Mesenchymal stem cell (in vitro differentiated cells and primary cell): ENCODE measurements at regions not wholly inside any gene's neighbourhood (a gene's known extent, or its start where the extent isn't known, plus 50 kb on each side); places are given as distances from the start of the nearest gene placed in this dataset. TPM values are rescaled to one million over a fixed set of nuclear protein-coding genes. Genes with fewer than 3 reads are reported as not detected.

ENCODE experiments used
- DNase-seq: peaks from one replicate; pipeline ENCODE4 v3.0.0-alpha.2; 2013
- H2AFZ ChIP-seq: one replicate; pipeline ENCODE4 v1.6.1; 2013; ENCODE audit warnings: low read depth, mild to moderate bottlenecking, control low read depth, inconsistent platforms, low read length, moderate library complexity
- H2AK5ac ChIP-seq: 2 replicates; pipeline ENCODE4 v1.6.1; 2013; ENCODE audit warnings: low read length, moderate library complexity, mild to moderate bottlenecking, inconsistent platforms; ENCODE audit not compliant: severe bottlenecking
- H2BK120ac ChIP-seq: one replicate; pipeline ENCODE4 v1.6.1; 2013; ENCODE audit warnings: low read depth, mild to moderate bottlenecking, inconsistent platforms, low read length, moderate library complexity
- H2BK12ac ChIP-seq, 2 experiments: one replicate each; pipeline ENCODE4 v1.6.1; 2013; ENCODE audit warnings: inconsistent platforms in 2 of 2, low read length in 2 of 2, mild to moderate bottlenecking in 2 of 2, moderate library complexity in 2 of 2, control low read depth in 1 of 2
- H2BK15ac ChIP-seq: one replicate; pipeline ENCODE4 v1.6.1; 2013; ENCODE audit warnings: mild to moderate bottlenecking, low read depth, inconsistent platforms; ENCODE audit not compliant: poor library complexity, severe bottlenecking
- H2BK5ac ChIP-seq: 2 replicates; pipeline ENCODE4 v1.6.1; 2013; ENCODE audit warnings: low read depth, mild to moderate bottlenecking, low read length, control low read depth, inconsistent platforms; ENCODE audit not compliant: poor library complexity, severe bottlenecking
- H3K14ac ChIP-seq, 2 experiments: one replicate each; pipeline ENCODE4 v1.6.1; 2013; ENCODE audit warnings: inconsistent platforms in 2 of 2, low read length in 2 of 2, control low read depth in 1 of 2, mild to moderate bottlenecking in 1 of 2, moderate library complexity in 1 of 2
- H3K18ac ChIP-seq, 2 experiments: one replicate each; pipeline ENCODE4 v1.6.1; 2013; ENCODE audit warnings: inconsistent platforms in 2 of 2, low read length in 2 of 2, control low read depth in 1 of 2, low read depth in 1 of 2, mild to moderate bottlenecking in 1 of 2
- H3K23ac ChIP-seq, 2 experiments: one replicate each; pipeline ENCODE4 v1.6.1; 2013; ENCODE audit warnings: inconsistent platforms in 2 of 2, low read length in 2 of 2, mild to moderate bottlenecking in 2 of 2, moderate library complexity in 2 of 2, control low read depth in 1 of 2
- H3K27ac ChIP-seq: 2 replicates; pipeline ENCODE4 v1.5.1; 2013; ENCODE audit warnings: mild to moderate bottlenecking, moderate library complexity, low read length, control low read depth, inconsistent platforms; ENCODE audit not compliant: poor library complexity, severe bottlenecking
- H3K27me3 ChIP-seq, 2 experiments: 2 replicates each; pipeline versions ENCODE4 v1.6.1 to v1.7.0; 2013; ENCODE audit warnings: low read length in 2 of 2, mild to moderate bottlenecking in 2 of 2, moderate library complexity in 2 of 2, control low read depth in 1 of 2, inconsistent platforms in 1 of 2; ENCODE audit not compliant: control insufficient read depth in 1 of 2, insufficient read depth in 1 of 2
- H3K36me3 ChIP-seq, 2 experiments: 2 replicates each; pipeline versions ENCODE4 v1.6.1 to v1.7.0; 2013; ENCODE audit warnings: low read length in 2 of 2, control low read depth in 1 of 2, inconsistent platforms in 1 of 2, low read depth in 1 of 2, mild to moderate bottlenecking in 1 of 2; ENCODE audit not compliant: insufficient read depth in 2 of 2, control insufficient read depth in 1 of 2
- H3K4ac ChIP-seq, 2 experiments: one replicate each; pipeline ENCODE4 v1.6.1; 2013; ENCODE audit warnings: inconsistent platforms in 2 of 2, low read length in 2 of 2, mild to moderate bottlenecking in 2 of 2, moderate library complexity in 2 of 2, control low read depth in 1 of 2, low read depth in 1 of 2
- H3K4me1 ChIP-seq: 2 replicates; pipeline ENCODE4 v1.6.1; 2013; ENCODE audit warnings: low read depth, low read length, control low read depth; ENCODE audit not compliant: control insufficient read depth, insufficient read depth
- H3K4me2 ChIP-seq: 2 replicates; pipeline ENCODE4 v1.6.1; 2013; ENCODE audit warnings: low read length, mild to moderate bottlenecking, inconsistent platforms; ENCODE audit not compliant: poor library complexity, severe bottlenecking
- H3K4me3 ChIP-seq, 2 experiments: 2 replicates each; pipeline versions ENCODE4 v1.5.1 to v1.7.0; 2013; ENCODE audit warnings: low read length in 2 of 2, mild to moderate bottlenecking in 2 of 2, control low read depth in 1 of 2, low read depth in 1 of 2; ENCODE audit not compliant: insufficient read depth in 1 of 2
- H3K79me1 ChIP-seq: replicated peaks from 2 replicates; pipeline ENCODE4 v1.6.1; 2013; ENCODE audit warnings: mild to moderate bottlenecking, control low read depth, low read length, inconsistent platforms; ENCODE audit not compliant: poor library complexity, severe bottlenecking
- H3K9ac ChIP-seq: 2 replicates; pipeline ENCODE4 v1.7.0; 2013; ENCODE audit warnings: mild to moderate bottlenecking, low read length, moderate library complexity
- H3K9me3 ChIP-seq: 2 replicates; pipeline ENCODE4 v1.7.0; 2013; ENCODE audit warnings: mild to moderate bottlenecking, low read length; ENCODE audit not compliant: control insufficient read depth
- H4K8ac ChIP-seq: one replicate; pipeline ENCODE4 v1.6.1; 2013; ENCODE audit warnings: inconsistent platforms, mild to moderate bottlenecking, low read length, moderate library complexity
- H4K91ac ChIP-seq: one replicate; pipeline ENCODE4 v1.6.1; 2013; ENCODE audit warnings: mild to moderate bottlenecking, low read length, inconsistent platforms
- WGBS: methylation state at CpG from one replicate; pipeline ENCODE4 v1.1.7; 2013; ENCODE audit warnings: mixed read lengths; 5-methylcytosine and 5-hydroxymethylcytosine counted together
- small RNA-seq: library from polyadenylated mRNA; stranded (forward); fragments of <200 nt; extraction: miRNeasy Mini kit (QIAGEN cat#:217004); gene quantifications from one replicate; pipeline ENCODE3, GENCODE V24; 2013; ENCODE audit warnings: low read depth

DNA sequence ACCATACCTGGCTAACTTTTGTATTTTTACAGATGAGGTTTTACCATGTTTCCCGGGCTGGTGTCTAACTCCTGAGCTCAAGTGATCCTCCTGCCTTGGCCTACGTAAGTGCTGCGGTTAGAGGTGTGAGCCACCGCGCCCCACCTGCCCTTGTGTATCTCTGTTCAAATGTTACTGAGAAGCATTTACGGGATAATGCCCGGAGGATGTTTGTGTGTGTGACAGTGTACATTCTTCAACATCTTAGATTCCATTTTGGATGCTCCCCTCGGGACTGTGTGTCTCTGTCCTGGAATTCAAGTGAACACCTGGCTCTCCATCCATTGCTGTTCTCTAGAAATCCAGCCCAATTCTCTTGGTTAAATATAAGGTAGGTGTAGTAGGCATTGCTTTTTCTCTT lies 93.7 kb downstream of the NLRP12 start:
- H3K4me3 ChIP-seq = no peak overlapping the region
- no peak overlapping the region for H2AK5ac ChIP-seq
- H2AFZ ChIP-seq = no peak overlapping the region
- WGBS = 90% methylated on average over 7 of the region's 8 CpGs
- no peak overlapping the region for H3K18ac ChIP-seq
- no peak overlapping the region for H3K14ac ChIP-seq
- H3K79me1 ChIP-seq = no peaks in the 10 kb centered on the region
- no peak overlapping the region for H3K27ac ChIP-seq
- H3K4me1 ChIP-seq = no peaks in the 10 kb centered on the region
- no peak overlapping the region for H2BK12ac ChIP-seq
- H3K36me3 ChIP-seq = no peaks in the 10 kb centered on the region
- no peak overlapping the region for H3K23ac ChIP-seq
- H4K8ac ChIP-seq = no peak overlapping the region
- no peaks in the 10 kb centered on the region for H3K9me3 ChIP-seq
- H2BK5ac ChIP-seq = no peak overlapping the region
- H2BK15ac ChIP-seq = no peak overlapping the region
- no peak overlapping the region for H4K91ac ChIP-seq
- no peak overlapping the region for H3K4ac ChIP-seq
- no peak for DNase-seq
- no peak overlapping the region for H2BK120ac ChIP-seq
- H3K9ac ChIP-seq = no peak overlapping the region
- no peaks in the 10 kb centered on the region for H3K27me3 ChIP-seq
- no peak overlapping the region for H3K4me2 ChIP-seq

Small RNAs in the stretch of these regions (small RNA-seq; reads per million reads assigned to genes)
- not detected for gene MIR516B2
- not detected for gene MIR517A
- gene MIR517B = not detected
- not detected for gene MIR518B
- not detected for gene MIR518E
- gene MIR518F = not detected
- not detected for gene MIR519D
- not detected for gene MIR520B
- not detected for gene MIR520C
- gene MIR520D = not detected
- not detected for gene MIR520G
- gene MIR521-2 = not detected
- gene MIR525 = not detected
- not detected for gene MIR526A1
- not detected for gene MIR526A2
- gene RNU6-803P = not detected
